HG03095 (cell line): ENCODE measurements at regions not wholly inside any gene's neighbourhood (a gene's known extent, or its start where the extent isn't known, plus 50 kb on each side); places are given as distances from the start of the nearest gene placed in this dataset.

Source experiments
- ATAC-seq: cut with Tn5 transposase; IDR thresholded peaks from one replicate; pipeline ENCODE4 v1.9.1; 2021; ENCODE audit warnings: moderate library complexity; ENCODE audit not compliant: unreplicated experiment

DNA sequence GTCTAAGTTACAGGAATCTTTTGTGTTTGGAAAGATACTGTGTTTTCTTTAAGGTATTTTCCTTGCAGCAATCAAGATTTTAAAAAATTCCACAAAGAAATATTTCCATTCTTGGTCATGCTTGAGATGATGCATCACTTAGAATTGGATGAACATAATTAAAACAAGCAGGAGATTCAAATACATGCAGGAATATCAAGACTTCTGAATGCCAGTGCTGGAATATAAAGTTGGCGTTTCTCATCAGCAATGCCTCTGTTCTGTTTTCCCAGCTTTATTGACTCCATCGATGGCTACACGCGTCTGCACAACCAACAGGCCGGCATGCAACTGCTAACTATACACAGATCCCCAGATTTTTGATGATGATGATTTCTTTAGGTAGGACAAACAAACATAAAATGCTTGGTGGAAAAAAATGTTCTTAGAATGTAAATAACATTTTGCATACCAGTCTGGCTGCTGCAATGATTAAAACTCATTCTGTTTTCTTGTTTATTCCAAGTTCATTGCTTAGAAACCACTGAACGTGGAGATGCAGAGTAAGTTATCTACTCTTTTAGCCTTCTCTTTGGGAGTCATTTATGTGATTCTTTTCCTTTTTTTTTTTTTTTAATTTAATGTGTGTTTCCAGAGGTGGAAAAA is 91.3 kb upstream of the FAM171A1 start:
- ATAC-seq = no peak

DNA sequence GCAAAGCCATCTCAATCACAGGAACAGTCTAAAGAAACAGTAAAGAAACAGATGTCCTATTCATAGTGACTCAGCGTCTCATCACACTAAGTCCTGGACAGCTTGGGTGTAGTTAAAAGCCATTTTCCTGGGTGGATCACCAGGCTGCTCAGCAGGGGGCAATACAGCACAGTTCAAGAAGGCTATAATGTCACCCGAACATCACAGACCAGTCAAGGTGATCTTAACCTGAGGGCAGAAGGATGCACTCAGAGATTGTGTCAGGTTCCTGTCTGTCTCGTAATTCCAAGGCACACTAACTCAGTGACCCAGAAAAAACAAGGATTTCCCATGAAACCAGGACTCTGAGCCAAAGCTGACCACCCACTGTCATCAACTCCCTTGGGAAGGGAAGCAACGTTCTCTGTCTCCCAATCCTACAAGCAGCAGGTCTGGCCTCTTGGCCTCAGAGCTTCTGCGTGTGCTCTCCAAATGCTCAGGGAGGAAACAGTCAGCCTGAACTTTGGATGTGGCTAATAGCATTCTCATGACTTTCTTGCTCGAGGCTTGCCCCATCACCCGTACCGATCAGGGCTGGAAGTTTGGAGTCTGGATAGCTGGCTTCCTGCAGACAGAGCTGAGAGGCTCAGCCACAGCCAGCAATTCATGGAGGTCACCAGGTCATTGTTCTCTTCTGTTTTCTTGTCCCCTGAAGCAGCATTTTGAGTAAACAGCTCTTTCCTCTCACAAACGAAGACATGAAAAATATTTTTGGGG is 90.4 kb upstream of the FAM171A1 start:
- ATAC-seq = no peak

DNA sequence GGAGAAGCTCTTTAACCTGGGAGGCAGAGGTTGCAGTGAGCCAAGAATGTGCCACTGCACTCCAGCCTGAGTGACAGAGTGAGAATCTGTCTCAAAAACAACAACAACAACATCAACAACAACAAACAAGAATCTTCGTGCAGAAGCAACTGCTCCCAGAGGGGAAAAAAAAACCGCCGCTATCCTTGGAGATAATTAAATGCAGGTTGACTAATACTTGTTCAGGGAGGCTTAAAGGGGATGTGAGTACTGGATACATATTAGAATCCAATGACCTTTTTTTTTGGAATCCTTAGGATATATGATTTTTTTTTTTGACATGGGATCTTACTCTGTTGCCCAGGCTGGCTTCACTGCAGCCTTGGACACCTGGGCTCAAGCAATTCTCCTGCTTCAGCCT is 89.6 kb upstream of the FAM171A1 start:
- ATAC-seq = no peak

DNA sequence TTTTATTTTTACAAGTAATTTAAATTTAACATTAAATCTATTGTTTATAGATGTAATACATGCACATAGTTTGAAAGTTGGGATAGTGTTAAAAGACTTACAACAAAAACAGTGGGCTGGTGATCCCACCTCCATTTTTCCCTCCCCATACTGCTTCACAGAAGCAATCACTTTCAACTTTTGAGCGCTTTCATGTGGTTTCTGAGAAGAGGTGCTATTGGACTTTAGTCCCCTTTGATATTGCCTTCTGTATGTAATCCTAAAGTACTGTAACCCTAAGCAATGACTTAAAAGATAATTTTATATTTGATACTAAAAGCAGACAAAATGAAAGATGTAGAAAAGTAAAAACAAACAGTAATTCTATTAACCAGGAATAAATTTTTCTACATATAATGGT is 88.1 kb upstream of the FAM171A1 start:
- ATAC-seq = no peak

DNA sequence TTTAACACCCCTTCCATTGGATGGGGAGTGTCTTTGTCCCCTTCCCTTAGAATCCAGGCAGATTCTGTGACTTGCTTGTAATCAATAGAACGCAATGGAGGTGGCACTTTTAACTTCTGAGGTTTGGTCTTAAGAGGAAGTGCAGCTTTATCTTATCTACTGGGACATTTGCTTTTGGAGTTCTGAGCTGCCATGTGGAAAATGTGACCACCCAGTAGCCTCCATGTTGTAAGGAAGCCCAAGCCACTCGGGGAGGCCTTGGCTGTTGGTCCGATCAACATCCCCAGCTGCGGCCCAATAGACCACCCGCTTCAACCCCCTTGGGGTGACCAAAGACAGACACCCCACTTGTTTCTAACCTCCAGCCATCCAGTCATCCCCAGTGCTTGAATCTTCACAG is 86.3 kb upstream of the FAM171A1 start:
- no peak for ATAC-seq

DNA sequence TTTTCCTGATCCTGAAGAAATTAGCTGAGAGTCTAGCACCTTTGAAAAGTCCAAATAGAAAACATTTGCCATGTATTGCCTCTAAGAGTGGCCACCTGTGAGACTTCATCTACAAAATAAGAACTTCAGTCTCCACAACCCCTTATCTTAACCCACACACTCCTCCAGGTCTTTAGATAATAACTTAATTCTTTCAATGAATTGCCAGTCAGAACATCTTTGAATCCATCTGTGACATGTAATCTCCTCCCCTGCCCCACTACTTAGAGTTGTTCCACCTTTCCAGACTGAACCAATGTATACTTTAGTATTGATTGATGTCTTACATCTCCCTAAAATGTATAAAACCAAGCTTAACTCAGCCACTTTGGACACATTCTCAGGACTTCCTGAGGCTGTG is 84.4 kb upstream of the FAM171A1 start:
- no peak for ATAC-seq

DNA sequence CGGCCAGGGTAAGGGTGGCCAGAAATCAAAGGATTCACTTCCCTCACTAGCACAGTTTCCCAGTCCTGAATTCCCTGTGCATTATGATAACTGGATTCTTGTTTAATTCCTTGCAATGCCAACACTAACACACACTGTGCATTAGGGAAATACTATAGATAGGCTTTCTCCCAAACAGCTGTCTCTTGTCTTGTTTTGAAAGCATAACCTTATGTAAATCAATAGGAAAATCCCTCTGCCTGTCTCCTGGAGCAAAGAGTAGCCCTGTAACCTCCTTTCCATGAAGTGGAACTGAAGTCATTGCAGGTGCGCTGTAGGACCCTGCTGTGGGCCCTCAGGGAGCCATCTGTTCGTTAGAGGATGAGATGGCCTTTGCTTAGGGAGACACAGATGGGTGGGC is 82.8 kb upstream of the FAM171A1 start:
- ATAC-seq = no peak

DNA sequence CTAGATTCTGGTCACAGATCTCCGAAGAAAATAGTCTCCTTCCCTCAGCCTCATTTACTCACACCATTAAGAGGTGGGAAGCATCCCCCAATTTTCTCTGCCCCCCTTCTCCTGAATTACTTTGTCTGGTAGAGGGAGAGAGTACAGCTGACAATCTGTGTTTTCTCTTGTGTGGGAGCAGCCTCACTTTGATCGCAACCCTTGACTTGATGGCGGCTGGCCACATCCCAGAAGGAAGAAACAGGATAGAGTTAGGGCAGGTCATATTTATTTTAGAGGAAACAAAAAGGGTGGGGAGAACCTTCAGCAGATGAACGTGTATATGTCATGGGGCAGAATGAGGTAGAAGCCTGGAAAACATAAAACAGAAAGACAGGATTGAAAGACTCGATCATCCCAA is 82.4 kb upstream of the FAM171A1 start:
- ATAC-seq = no peak

DNA sequence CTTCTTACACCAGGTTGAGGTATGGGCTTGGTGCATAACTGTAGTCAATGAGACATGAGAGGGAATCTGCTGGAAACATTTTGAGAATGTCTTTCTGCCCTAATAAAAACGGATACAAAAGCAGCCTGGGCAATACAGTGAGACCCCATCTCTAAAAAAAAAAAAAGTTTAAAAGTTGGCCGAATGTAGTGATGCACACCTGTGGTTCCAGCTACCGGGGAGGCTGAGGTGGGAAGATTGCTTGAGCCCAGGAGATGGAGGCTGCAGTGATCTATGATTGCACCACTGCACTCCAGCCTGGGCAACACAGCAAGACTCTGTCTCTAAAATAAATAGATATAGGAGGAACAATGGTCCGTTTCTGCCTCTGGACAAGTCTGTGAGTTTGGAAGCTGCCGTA is 81.5 kb upstream of the FAM171A1 start:
- ATAC-seq = no peak

DNA sequence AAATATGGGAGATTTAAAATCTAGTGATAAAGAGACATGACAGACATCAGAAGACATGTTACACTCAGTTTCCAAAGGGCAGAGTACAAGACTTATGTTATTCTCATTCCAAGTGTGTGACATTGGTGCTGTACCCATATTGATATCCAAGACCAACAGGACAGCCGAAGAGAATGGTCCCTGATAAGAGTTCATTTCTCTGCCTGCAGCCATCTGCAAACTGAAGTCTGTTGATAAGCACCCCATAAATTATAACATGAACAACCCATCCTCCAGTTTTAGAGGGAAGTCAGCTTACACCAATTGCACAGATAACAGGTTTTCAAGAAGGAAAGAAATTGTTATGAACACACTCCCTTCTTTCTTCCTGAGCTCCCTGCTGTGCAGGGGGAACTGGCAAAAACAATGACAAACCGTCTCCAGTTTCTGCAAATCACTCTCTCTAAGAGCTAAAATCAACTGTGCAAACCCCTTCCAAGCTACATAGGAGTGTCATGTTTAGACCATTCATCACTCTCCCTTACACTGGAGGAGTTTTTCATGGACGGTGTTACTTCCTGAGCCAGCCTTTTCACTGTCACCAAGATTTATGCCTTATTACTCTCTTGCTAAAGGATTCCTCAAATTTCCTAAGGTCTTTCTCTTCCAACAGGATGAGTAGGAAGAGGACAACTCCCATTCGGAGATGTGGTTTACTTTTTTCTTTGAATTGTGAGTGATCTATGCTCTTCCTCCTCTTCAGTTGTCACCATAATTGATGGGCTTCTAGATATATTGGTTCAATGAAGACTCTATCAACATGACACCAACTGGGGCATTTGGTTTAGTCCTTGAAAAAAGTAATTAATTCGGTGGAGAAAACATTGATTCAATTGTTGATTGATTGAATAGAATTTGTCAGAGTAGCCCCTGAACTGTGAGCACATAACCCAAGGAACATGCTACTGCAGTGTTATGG is 80.3 kb upstream of the FAM171A1 start:
- no peak for ATAC-seq

DNA sequence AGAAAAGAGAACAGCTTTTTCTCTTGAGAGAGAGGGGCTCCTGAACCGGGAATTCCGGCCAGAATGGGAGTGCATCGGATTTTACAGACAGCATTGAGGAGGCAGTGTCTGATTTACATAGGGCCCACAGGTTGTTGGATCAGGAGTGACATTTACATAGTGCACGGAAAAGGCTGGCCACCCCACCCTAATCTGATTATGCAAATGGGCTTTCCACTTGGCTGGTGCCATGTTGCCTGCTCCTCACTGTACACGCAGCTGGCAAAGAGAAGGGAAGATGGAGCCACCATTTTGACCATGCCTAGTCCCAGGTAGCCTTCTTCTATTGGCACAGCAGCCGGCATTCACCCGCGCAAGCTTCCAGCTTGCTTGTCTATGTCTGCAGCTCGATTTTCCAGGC is 77.5 kb upstream of the FAM171A1 start:
- ATAC-seq = no peak

DNA sequence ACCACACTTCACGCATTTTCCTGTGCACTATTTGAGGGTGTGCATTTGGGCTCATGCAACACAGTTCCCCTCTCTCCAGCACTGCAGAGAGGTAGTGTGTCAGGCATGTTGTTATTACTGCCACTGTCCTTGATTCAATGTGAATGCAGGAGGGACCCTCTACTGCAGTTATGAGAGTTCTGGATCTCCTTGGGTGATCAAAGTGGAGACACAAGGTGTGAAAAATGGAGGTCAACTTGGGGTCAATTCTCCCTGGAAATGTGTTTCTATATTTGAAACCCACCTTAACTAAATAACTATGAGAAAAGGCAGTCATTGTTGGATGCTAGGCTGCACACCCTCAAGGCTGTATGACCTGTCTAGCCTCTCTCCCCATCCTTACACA is 73.9 kb upstream of the FAM171A1 start:
- ATAC-seq = no peak

DNA sequence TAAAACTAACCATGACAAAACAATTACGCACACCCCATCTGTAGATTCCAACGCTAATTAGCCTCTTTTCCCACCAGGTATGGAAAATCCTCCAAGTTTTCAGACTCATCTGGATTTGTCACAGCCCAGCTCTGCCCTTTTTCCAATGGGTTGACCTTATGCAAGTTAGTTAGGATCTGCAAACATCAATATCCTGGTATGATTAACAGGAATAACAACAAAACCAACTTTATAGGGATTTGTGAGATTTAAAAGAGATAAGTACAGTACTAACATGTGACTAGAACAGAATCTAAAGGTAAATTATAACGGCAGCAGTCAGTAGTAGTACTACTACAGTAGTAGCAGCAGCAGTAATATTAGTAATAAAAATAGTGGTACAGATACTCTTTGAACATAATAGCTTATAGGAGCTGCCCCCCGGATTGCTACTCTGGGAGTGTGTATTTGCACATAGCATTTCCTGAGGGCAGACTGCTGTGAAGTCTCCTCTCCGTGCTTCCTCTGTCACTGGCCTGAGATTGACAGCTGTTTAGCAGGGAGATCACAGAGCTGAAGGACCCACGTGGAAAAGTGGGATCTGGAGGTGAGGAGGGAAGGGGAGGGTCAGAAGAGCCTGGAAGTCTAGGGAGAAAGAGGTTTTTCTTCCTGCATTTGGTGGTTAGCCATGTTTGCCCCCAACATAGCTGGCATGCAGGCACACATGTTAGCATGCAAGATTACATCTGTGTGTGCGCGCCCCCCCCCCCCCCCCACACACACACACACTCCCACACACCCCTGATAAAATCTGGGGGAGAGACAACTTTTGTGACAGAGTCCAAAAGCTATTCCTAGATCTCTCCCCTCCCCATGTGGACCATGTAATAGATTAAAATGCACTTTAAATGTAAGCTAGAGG is 73.3 kb upstream of the FAM171A1 start:
- ATAC-seq = no peak

DNA sequence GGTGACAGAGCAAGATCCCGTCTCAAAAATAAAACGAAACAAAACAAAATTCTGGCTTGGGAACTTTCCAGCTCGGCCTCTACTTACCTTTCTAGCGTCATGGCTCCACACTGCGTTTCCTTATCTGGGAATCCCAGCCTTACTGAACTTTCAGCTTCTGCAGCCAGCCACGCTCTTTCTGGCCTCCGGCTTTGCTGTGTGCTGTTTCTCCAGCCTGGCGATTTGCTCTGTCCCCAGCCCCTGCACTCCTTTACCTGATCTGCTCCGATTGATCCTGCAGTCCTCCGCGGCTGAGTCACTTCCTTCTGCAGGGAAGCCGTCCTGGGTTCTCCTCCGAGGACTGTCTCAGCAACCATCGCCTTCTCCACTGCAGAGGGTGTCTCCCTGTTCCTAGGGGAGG is 71.0 kb upstream of the FAM171A1 start:
- ATAC-seq = no peak

DNA sequence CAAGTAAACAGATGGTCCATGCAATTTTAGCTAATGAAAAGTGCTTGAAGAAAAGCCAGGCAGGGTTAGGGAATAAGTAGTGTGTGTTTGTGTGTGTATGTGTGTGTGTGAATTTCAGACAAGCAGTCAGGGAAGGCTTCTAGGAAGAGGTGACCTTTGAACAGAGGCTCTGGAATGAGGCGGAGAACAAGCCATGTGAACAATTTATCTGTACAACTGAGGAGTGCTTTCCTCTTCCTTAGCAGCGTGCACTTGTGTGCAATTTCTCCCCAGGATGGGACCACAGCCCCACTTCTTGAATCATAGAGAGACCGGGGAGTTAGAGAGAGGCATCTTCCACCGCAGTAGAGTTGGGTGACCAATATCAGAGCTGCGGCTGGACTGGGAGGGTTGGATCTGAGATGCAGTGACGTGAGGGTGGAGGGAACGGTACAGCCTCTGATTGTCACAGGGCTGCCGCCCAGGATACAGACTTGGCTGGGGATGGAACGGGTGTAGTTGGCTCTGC is 69.2 kb upstream of the FAM171A1 start:
- no peak for ATAC-seq

DNA sequence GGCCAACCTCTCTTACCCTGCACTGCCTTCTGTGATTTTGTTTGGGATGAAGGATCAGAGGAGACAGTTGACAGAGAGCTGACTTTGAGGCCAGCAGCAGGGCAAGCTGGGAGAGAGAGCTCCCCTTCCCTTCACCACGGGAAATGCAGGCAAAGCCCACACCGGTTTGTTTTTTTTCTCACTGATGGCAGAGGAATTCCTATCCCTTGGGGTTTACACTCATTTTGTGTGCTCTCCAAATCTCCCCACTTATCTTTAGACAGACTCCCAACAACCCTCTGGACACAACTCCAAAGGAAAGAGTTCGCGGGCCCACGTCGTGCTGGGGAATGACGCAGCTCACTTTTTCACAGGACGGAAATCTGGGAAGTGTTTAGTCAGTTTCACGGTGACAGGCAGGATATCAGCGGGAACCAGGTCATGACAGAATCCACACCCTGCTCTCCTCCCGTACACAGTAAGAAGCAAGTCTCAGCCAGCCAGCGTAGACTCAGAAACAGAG is 68.3 kb upstream of the FAM171A1 start:
- ATAC-seq = no peak

DNA sequence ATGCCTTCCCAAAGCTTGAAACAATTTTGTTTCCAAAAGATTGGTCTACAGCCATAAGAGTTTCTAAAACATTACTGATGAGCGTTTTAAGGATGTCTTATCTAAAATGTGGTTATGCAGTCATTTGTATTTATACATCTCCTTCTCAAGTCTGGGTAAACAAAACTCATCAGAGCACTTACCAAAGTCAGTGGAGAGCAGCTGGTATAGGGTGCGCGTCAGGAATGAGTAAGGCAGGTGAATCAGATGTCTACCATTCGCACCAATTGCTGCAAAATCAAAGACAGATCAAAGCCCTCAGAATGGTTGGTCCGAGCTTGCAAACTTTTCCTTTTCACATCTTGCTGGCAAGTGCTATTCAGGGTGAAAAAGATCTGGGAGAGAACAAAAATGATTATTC is 65.6 kb upstream of the FAM171A1 start:
- ATAC-seq = no peak

DNA sequence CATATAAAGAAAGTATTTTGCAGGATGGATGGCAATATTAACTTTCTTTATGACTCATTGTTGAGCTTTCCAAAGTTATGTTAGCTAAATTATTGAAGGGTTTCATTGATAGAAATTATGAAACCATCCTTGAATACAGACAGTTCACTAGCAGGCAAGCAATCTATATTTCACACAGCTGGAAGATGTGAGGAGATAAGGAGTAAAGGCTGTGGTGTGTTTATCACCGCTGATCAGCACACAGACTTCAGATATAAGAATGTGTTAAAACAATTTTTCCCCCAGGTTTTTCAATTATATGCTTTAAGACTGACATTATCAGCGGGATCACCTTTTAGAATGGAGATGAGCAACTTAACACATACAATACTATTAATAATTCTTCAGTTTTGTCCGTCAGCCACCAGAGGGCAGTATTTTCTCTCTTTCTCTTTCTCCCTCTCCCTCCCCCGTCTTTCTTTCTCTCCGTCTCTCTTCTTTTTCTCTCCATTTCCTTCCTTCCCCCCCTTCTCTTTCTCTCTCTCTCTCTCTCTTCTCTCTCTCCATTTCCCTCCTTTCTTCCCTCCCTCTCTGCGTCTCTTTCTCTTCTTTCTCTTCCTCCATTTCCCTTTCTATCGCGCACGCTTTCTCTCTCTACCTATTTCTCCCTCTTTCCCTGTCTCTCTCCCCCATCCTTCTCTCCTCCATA is 62.9 kb upstream of the FAM171A1 start:
- peak; percentile 65 for ATAC-seq

DNA sequence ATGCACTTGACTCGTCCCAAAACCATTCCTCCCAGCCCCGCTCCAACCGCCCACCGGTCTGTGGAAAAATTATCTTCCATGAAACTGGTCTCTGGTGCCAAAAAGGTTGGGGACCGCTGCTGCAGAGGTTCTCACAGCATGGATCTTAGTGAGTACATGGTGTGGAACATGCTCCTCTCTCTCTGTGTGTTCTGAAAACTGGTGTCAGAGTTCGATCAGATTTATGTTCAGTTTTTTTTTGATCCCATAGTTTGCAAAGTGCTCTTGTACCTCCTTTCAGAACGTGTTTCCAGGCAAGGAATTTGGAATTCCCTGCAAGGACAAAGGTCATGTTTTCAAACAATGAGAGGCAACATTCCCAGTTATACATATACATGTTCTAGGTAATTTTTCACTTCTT is 61.2 kb upstream of the FAM171A1 start:
- no peak for ATAC-seq
